ENCODE measurements at regions not wholly inside any gene's neighbourhood (a gene's known extent, or its start where the extent isn't known, plus 50 kb on each side); places are given as distances from the start of the nearest gene placed in this dataset.
"Not testable (repeated sequence)": the region's sequence is repeated elsewhere in the genome, so short reads cannot be mapped to it uniquely, and the experiment has no call there.

GRCh38 chr2:129803871-129804270 is 175.6 kb upstream of the RAB6C start:
- H3F3A ChIP-seq (ENCODE audit: control insufficient read depth, insufficient read depth) = no peaks in the 10 kb centered on the region
- H3K9me3 ChIP-seq (ENCODE audit: control insufficient read depth, insufficient read depth, low read length) = no peaks in the 10 kb centered on the region
- no peaks in the 10 kb centered on the region for H3K36me3 ChIP-seq (ENCODE audit: control insufficient read depth, low read length)
- no peak overlapping the region for H3K4me3 ChIP-seq (ENCODE audit: low read length)
- no peaks in the 10 kb centered on the region for H3K79me2 ChIP-seq (ENCODE audit: control insufficient read depth, low read length)
- no peak for TF ChIP-seq EZH2phosphoT487 (IDR thresholded peaks at IDR 0.05; ENCODE audit: borderline replicate concordance, low read length)
- no peak for TF ChIP-seq CTCF (IDR thresholded peaks at IDR 0.05; ENCODE audit: low read depth, low read length, poor library complexity, severe bottlenecking)
- no peaks in the 10 kb centered on the region for H3K4me1 ChIP-seq (ENCODE audit: control insufficient read depth, low read length)
- no peak overlapping the region for H3K27ac ChIP-seq (ENCODE audit: low read depth, low read length)
- no peaks in the 10 kb centered on the region for H3K9me2 ChIP-seq (replicated peaks; ENCODE audit: control insufficient read depth, low read length)
- H3K27me3 ChIP-seq (ENCODE audit: control insufficient read depth, low read length) = peaks cover 3% of the 10 kb centered on the region
- H3K4me2 ChIP-seq (ENCODE audit: low read length) = no peak overlapping the region
- no peaks in the 10 kb centered on the region for H4K20me1 ChIP-seq (ENCODE audit: control insufficient read depth, insufficient read depth, low read depth, low read length)

GRCh38 chr2:129805899-129806298 is 173.6 kb upstream of the RAB6C start:
- Histone ChIP-seq H3F3A (ENCODE audit: control insufficient read depth, insufficient read depth) (no peaks in the 10 kb centered on the region), H4K20me1 (ENCODE audit: control insufficient read depth, insufficient read depth, low read depth, low read length) (no peaks in the 10 kb centered on the region), H3K27ac (ENCODE audit: low read depth, low read length) (no peak overlapping the region), H3K9me2 (replicated peaks; ENCODE audit: control insufficient read depth, low read length) (no peaks in the 10 kb centered on the region), H3K79me2 (ENCODE audit: control insufficient read depth, low read length) (no peaks in the 10 kb centered on the region), H3K4me3 (ENCODE audit: low read length) (no peak overlapping the region), H3K9me3 (ENCODE audit: control insufficient read depth, insufficient read depth, low read length) (no peaks in the 10 kb centered on the region), H3K27me3 (ENCODE audit: control insufficient read depth, low read length) (peaks cover 21% of the 10 kb centered on the region), H3K36me3 (ENCODE audit: control insufficient read depth, low read length) (no peaks in the 10 kb centered on the region), H3K4me2 (ENCODE audit: low read length) (no peak overlapping the region), H3K4me1 (ENCODE audit: control insufficient read depth, low read length) (no peaks in the 10 kb centered on the region)
- TF ChIP-seq CTCF (IDR thresholded peaks at IDR 0.05; ENCODE audit: low read depth, low read length, poor library complexity, severe bottlenecking) = no peak
- TF ChIP-seq EZH2phosphoT487 (IDR thresholded peaks at IDR 0.05; ENCODE audit: borderline replicate concordance, low read length) = no peak

- no peak for TF ChIP-seq CTCF (IDR thresholded peaks at IDR 0.05; ENCODE audit: low read depth, low read length, poor library complexity, severe bottlenecking)
- TF ChIP-seq EZH2phosphoT487 (IDR thresholded peaks at IDR 0.05; ENCODE audit: borderline replicate concordance, low read length) = no peak
- Histone ChIP-seq H3K9me3 (ENCODE audit: control insufficient read depth, insufficient read depth, low read length) (no peaks in the 10 kb centered on the region), H3K4me1 (ENCODE audit: control insufficient read depth, low read length) (no peaks in the 10 kb centered on the region), H3K27ac (ENCODE audit: low read depth, low read length) (no peak overlapping the region), H3K4me3 (ENCODE audit: low read length) (no peak overlapping the region), H3K4me2 (ENCODE audit: low read length) (no peak overlapping the region), H3K27me3 (ENCODE audit: control insufficient read depth, low read length) (peaks cover 24% of the 10 kb centered on the region), H3K36me3 (ENCODE audit: control insufficient read depth, low read length) (no peaks in the 10 kb centered on the region), H3K79me2 (ENCODE audit: control insufficient read depth, low read length) (no peaks in the 10 kb centered on the region), H3F3A (ENCODE audit: control insufficient read depth, insufficient read depth) (no peaks in the 10 kb centered on the region), H4K20me1 (ENCODE audit: control insufficient read depth, insufficient read depth, low read depth, low read length) (no peaks in the 10 kb centered on the region), H3K9me2 (replicated peaks; ENCODE audit: control insufficient read depth, low read length) (no peaks in the 10 kb centered on the region)
Observed at GRCh38 chr2:129806317-129806716, 173.1 kb upstream of the RAB6C start.

GRCh38 chr2:129806990-129807389 is 172.5 kb upstream of the RAB6C start:
- Histone ChIP-seq H3F3A (ENCODE audit: control insufficient read depth, insufficient read depth) (no peaks in the 10 kb centered on the region), H4K20me1 (ENCODE audit: control insufficient read depth, insufficient read depth, low read depth, low read length) (no peaks in the 10 kb centered on the region), H3K4me3 (ENCODE audit: low read length) (no peak overlapping the region), H3K36me3 (ENCODE audit: control insufficient read depth, low read length) (no peaks in the 10 kb centered on the region), H3K27ac (ENCODE audit: low read depth, low read length) (no peak overlapping the region), H3K4me2 (ENCODE audit: low read length) (no peak overlapping the region), H3K79me2 (ENCODE audit: control insufficient read depth, low read length) (no peaks in the 10 kb centered on the region), H3K9me3 (ENCODE audit: control insufficient read depth, insufficient read depth, low read length) (no peaks in the 10 kb centered on the region), H3K4me1 (ENCODE audit: control insufficient read depth, low read length) (peaks cover 5% of the 10 kb centered on the region), H3K27me3 (ENCODE audit: control insufficient read depth, low read length) (peaks cover 24% of the 10 kb centered on the region), H3K9me2 (replicated peaks; ENCODE audit: control insufficient read depth, low read length) (no peaks in the 10 kb centered on the region)
- TF ChIP-seq CTCF (IDR thresholded peaks at IDR 0.05; ENCODE audit: low read depth, low read length, poor library complexity, severe bottlenecking) = no peak
- no peak for TF ChIP-seq EZH2phosphoT487 (IDR thresholded peaks at IDR 0.05; ENCODE audit: borderline replicate concordance, low read length)

- not testable (repeated sequence) for H3K4me2 ChIP-seq (ENCODE audit: low read length); H3K79me2 ChIP-seq (ENCODE audit: control insufficient read depth, low read length); H3K4me3 ChIP-seq (ENCODE audit: low read length); H4K20me1 ChIP-seq (ENCODE audit: control insufficient read depth, insufficient read depth, low read depth, low read length); H3K9me2 ChIP-seq (replicated peaks; ENCODE audit: control insufficient read depth, low read length); H3K36me3 ChIP-seq (ENCODE audit: control insufficient read depth, low read length); H3F3A ChIP-seq (ENCODE audit: control insufficient read depth, insufficient read depth); H3K27ac ChIP-seq (ENCODE audit: low read depth, low read length); H3K9me3 ChIP-seq (ENCODE audit: control insufficient read depth, insufficient read depth, low read length)
- peaks cover 13% of the 10 kb centered on the region for H3K4me1 ChIP-seq (ENCODE audit: control insufficient read depth, low read length)
- H3K27me3 ChIP-seq (ENCODE audit: control insufficient read depth, low read length) = peaks cover 24% of the 10 kb centered on the region
Observed at GRCh38 chr2:129807642-129808338, 171.7 kb upstream of the RAB6C start.

Measured in DOHH2 (cell line).